ENCODE measurements at regions not wholly inside any gene's neighbourhood (a gene's known extent, or its start where the extent isn't known, plus 50 kb on each side); places are given as distances from the start of the nearest gene placed in this dataset.

- Histone ChIP-seq H3K4me1 (ENCODE audit: low read length) (no peaks in the 10 kb centered on the region), H3F3A (ENCODE audit: insufficient read depth, low read length) (no peaks in the 10 kb centered on the region), H3K9ac (ENCODE audit: low read length) (no peak overlapping the region), H3K9me3 (replicated peaks; ENCODE audit: insufficient read depth, low read length) (no peaks in the 10 kb centered on the region), H4K20me1 (ENCODE audit: insufficient read depth, low read length) (no peaks in the 10 kb centered on the region), H3K27me3 (replicated peaks; ENCODE audit: insufficient read depth, low read length) (no peaks in the 10 kb centered on the region), H3K27ac (ENCODE audit: low read length) (no peak overlapping the region), H2AFZ (ENCODE audit: low read length) (no peak overlapping the region), H3K79me2 (ENCODE audit: low read length) (no peaks in the 10 kb centered on the region), H3K4me3 (ENCODE audit: low read length) (no peak overlapping the region), H3K36me3 (replicated peaks; ENCODE audit: insufficient read depth, low read length) (no peaks in the 10 kb centered on the region), H3K4me2 (ENCODE audit: low read depth, low read length) (no peak overlapping the region), H3K9me2 (replicated peaks; ENCODE audit: insufficient read depth, low read length) (no peaks in the 10 kb centered on the region)
- peak; percentile 12 for DNase-seq
- TF ChIP-seq EZH2 (optimal IDR thresholded peaks at IDR 0.05; ENCODE audit: low read depth, low read length) (no peak), CTCF (IDR thresholded peaks at IDR 0.05; ENCODE audit: low read length) (no peak), EZH2phosphoT487 (IDR thresholded peaks at IDR 0.05; ENCODE audit: low read length) (no peak)
Measured at GRCh38 chr1:189868021-189868420, 609.6 kb downstream of the BRINP3 start.

DNA sequence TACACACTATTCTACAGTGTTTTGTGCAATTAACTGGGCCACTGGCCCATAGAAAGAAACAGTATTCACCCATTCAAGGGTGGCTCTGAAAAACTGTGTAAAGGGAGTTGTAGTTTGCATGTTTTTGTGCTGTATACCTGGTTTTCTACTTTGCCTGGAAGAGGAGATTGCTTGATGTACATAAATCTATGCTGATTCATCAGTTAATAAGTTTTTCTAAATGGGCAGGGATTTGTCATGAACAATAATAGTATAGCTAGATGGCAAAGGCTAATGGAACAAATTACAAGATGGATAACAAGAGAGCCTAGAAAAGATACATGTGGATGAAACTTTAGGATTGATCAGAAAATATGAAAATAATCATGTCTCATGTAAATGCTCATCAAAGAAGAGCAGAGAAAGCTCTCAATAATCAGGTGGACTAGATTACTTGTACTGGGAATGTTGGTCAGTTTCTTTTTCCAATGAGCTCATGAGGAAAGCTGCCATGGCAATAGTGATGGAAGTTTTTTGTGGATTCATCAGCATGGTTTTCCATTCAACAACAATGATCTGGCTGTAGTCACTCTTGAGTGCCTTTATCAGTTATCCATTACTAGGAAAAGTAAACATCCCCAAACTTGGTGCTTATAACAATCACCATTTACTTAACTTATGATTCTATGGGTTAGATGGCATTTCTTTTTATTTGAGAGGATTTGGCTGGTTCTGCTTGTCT lies 602.8 kb downstream of the BRINP3 start:
- H3K79me2 ChIP-seq (ENCODE audit: low read length), result no peaks in the 10 kb centered on the region
- H3K4me2 ChIP-seq (ENCODE audit: low read depth, low read length), result no peak overlapping the region
- no peak overlapping the region for H2AFZ ChIP-seq (ENCODE audit: low read length)
- H3K4me1 ChIP-seq (ENCODE audit: low read length), result no peaks in the 10 kb centered on the region
- TF ChIP-seq EZH2 (optimal IDR thresholded peaks at IDR 0.05; ENCODE audit: low read depth, low read length) (no peak), EZH2phosphoT487 (IDR thresholded peaks at IDR 0.05; ENCODE audit: low read length) (no peak), CTCF (IDR thresholded peaks at IDR 0.05; ENCODE audit: low read length) (no peak)
- no peaks in the 10 kb centered on the region for H3F3A ChIP-seq (ENCODE audit: insufficient read depth, low read length)
- no peak overlapping the region for H3K9ac ChIP-seq (ENCODE audit: low read length)
- H3K27ac ChIP-seq (ENCODE audit: low read length), result no peak overlapping the region
- H3K9me2 ChIP-seq (replicated peaks; ENCODE audit: insufficient read depth, low read length), result no peaks in the 10 kb centered on the region
- DNase-seq, result no peak
- no peaks in the 10 kb centered on the region for H3K27me3 ChIP-seq (replicated peaks; ENCODE audit: insufficient read depth, low read length)
- no peaks in the 10 kb centered on the region for H3K36me3 ChIP-seq (replicated peaks; ENCODE audit: insufficient read depth, low read length)
- no peaks in the 10 kb centered on the region for H3K9me3 ChIP-seq (replicated peaks; ENCODE audit: insufficient read depth, low read length)
- H3K4me3 ChIP-seq (ENCODE audit: low read length), result no peak overlapping the region
- no peaks in the 10 kb centered on the region for H4K20me1 ChIP-seq (ENCODE audit: insufficient read depth, low read length)

DNA sequence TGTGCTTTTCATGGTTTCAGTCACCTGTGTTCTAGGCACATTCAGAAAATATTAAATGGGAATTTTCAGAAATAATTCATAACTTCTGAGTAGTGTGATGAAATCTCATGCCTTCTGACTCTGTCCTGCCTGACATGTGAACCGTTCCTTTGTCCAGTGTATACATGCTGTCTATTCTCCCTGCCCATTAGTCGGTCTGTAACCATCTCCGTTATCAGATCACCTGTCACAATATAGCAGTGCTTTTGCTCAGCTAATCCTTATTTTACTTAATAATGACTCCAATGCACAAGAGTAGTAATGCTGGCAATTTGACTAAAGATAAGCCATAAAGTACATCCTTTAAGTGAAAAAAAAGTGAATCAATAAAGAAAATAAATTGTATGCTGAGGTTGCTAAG lies 597.5 kb downstream of the BRINP3 start:
- H3F3A ChIP-seq (ENCODE audit: insufficient read depth, low read length), result no peaks in the 10 kb centered on the region

More for the DNA sequence above, 597.5 kb downstream of the BRINP3 start:
- Histone ChIP-seq H3K27me3 (replicated peaks; ENCODE audit: insufficient read depth, low read length) (no peaks in the 10 kb centered on the region), H3K9me2 (replicated peaks; ENCODE audit: insufficient read depth, low read length) (no peaks in the 10 kb centered on the region), H2AFZ (ENCODE audit: low read length) (no peak overlapping the region), H3K4me1 (ENCODE audit: low read length) (no peaks in the 10 kb centered on the region), H4K20me1 (ENCODE audit: insufficient read depth, low read length) (no peaks in the 10 kb centered on the region), H3K9me3 (replicated peaks; ENCODE audit: insufficient read depth, low read length) (no peaks in the 10 kb centered on the region), H3K4me2 (ENCODE audit: low read depth, low read length) (no peak overlapping the region), H3K79me2 (ENCODE audit: low read length) (no peaks in the 10 kb centered on the region), H3K9ac (ENCODE audit: low read length) (no peak overlapping the region), H3K36me3 (replicated peaks; ENCODE audit: insufficient read depth, low read length) (no peaks in the 10 kb centered on the region), H3K4me3 (ENCODE audit: low read length) (no peak overlapping the region), H3K27ac (ENCODE audit: low read length) (no peak overlapping the region)
- DNase-seq, result no peak
- no peak for TF ChIP-seq CTCF (IDR thresholded peaks at IDR 0.05; ENCODE audit: low read length)
- no peak for TF ChIP-seq EZH2 (optimal IDR thresholded peaks at IDR 0.05; ENCODE audit: low read depth, low read length)
- no peak for TF ChIP-seq EZH2phosphoT487 (IDR thresholded peaks at IDR 0.05; ENCODE audit: low read length)

Measured in MM.1S (cell line).